Lower lobe of right lung (tissue), 2 donors: ENCODE measurements at regions not wholly inside any gene's neighbourhood (a gene's known extent, or its start where the extent isn't known, plus 50 kb on each side); places are given as distances from the start of the nearest gene placed in this dataset.

Source experiments
- ATAC-seq, 2 donors: fragments of 200-7000 bp; cut with Tn5 transposase; one replicate each; pipeline ENCODE4 v1.9.1; 2020 to 2022; ENCODE audit warnings: mild to moderate bottlenecking in 2 of 2, moderate library complexity in 2 of 2
- DNase-seq: peaks from one replicate; pipeline ENCODE4 v3.0.0-alpha.2; 2020
- H3K27ac ChIP-seq: fragments of 200-600 bp; one replicate; pipeline ENCODE4 v1.8.0; 2022
- H3K27me3 ChIP-seq: fragments of 200-600 bp; one replicate; pipeline ENCODE4 v1.8.0; 2022; ENCODE audit warnings: low read depth
- H3K36me3 ChIP-seq: fragments of 200-600 bp; one replicate; pipeline ENCODE4 v1.8.0; 2022; ENCODE audit warnings: mild to moderate bottlenecking
- H3K4me1 ChIP-seq: fragments of 200-600 bp; one replicate; pipeline ENCODE4 v1.8.0; 2022
- H3K4me3 ChIP-seq: fragments of 200-600 bp; one replicate; pipeline ENCODE4 v1.8.0; 2022; ENCODE audit warnings: mild to moderate bottlenecking
- H3K9me3 ChIP-seq: fragments of 200-600 bp; one replicate; pipeline ENCODE4 v1.8.0; 2022
- intact Hi-C: fragments of 100-400 bp; cut with DNase I; formaldehyde crosslinking; loops from one replicate; pipeline ENCODE4 v1.11.0; 2022
- TF ChIP-seq, protein P1 (sequence below): fragments of 200-600 bp; IDR thresholded peaks from one replicate; pipeline ENCODE4 v1.8.0; 2022; ENCODE audit warnings: antibody characterized with exemption, mild to moderate bottlenecking
- donor health status: DM: no; HTN: yes; CAD: no; lungs with severe emphysema.

DNA sequence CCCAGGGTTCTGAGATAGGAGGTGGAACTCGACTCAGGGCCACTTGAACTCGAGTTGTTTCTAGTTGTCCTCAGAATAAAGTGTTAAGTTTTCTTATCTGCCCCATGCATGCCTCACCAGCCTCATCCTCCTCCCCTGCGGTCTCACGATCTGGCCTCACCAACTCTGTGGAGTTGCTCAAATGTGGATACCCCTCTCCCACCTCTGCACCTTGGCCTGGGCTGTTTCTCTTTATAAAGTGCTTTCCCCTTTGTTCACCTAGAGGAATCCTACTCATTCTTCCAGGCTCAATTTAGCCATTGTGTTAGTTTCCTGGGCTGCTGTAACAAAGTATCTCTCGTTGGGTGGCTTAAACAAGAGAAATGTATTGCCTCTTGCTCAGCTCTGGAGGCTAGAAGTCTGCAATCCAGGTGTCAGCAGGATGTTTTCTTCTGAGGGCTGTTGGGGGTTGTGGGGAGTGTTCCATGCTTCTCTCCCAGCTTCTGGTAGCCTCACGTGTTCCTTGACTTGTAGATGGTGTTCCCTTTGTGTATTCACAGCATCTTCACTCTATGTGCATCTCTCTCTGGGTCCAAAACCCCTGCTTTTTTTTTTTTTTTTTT lies 100.7 kb downstream of the MEX3B start:
- no peak overlapping the region for H3K27ac ChIP-seq
- no peak for DNase-seq
- no peaks in the 10 kb centered on the region for H3K4me1 ChIP-seq
- H3K9me3 ChIP-seq, result peaks cover 7% of the 10 kb centered on the region
- no peak for ATAC-seq
- H3K36me3 ChIP-seq, result no peaks in the 10 kb centered on the region
- H3K4me3 ChIP-seq, result no peak overlapping the region
- TF ChIP-seq, protein P1, sequence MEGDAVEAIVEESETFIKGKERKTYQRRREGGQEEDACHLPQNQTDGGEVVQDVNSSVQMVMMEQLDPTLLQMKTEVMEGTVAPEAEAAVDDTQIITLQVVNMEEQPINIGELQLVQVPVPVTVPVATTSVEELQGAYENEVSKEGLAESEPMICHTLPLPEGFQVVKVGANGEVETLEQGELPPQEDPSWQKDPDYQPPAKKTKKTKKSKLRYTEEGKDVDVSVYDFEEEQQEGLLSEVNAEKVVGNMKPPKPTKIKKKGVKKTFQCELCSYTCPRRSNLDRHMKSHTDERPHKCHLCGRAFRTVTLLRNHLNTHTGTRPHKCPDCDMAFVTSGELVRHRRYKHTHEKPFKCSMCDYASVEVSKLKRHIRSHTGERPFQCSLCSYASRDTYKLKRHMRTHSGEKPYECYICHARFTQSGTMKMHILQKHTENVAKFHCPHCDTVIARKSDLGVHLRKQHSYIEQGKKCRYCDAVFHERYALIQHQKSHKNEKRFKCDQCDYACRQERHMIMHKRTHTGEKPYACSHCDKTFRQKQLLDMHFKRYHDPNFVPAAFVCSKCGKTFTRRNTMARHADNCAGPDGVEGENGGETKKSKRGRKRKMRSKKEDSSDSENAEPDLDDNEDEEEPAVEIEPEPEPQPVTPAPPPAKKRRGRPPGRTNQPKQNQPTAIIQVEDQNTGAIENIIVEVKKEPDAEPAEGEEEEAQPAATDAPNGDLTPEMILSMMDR, result no peak
- intact Hi-C loops, result no loop called here
- H3K27me3 ChIP-seq, result no peaks in the 10 kb centered on the region

DNA sequence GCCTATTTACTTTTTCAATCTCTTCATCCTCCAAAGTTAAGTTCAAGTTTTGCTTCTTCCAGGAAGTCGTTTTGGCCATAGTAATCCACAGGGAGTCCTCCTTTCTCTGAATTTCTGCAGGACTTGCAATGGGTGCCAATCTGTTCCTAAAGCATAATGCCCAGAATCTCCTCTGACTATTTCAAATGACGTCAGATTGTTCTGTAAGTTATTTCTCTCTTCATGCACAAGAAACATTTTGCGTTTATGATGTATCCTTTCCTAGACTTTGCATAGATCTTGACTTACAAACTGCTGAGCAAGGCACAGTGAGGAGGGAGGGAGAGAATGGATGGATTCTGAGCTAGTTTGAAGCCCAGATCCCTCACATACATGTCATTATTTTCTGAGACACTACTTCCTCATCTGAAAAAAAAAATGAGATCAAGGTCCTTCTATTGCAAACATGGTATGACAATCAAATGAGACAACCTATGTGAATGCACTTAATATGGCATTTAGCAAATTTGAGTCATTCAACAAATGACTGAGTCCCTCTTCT lies 103.1 kb downstream of the MEX3B start:
- H3K4me3 ChIP-seq, result no peak overlapping the region
- DNase-seq (no peak), ATAC-seq (no peak)
- TF ChIP-seq, protein P1, result no peak
- H3K4me1 ChIP-seq, result no peaks in the 10 kb centered on the region
- no peaks in the 10 kb centered on the region for H3K27me3 ChIP-seq
- intact Hi-C loops, result no loop called here
- H3K36me3 ChIP-seq, result no peaks in the 10 kb centered on the region
- H3K27ac ChIP-seq, result no peak overlapping the region
- peaks cover 15% of the 10 kb centered on the region for H3K9me3 ChIP-seq

DNA sequence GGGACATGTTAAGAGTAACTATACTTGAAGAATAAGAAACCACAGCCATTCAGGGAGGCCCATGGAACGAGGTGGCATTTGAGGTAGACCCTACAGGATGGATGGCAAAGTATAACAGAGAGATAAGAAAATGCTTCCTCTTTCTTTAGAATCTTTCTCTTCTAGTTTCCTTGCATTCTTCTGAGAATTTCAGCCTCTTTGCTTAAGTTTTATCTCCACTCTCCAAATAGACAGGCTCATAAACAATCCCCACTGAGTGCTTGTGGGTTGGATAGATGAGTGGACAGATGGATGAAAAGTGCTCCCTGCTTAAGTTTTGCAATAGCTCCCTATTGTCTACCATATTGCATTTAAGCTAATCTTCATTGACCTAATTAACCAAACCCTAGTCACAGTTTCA lies 103.7 kb downstream of the MEX3B start:
- H3K9me3 ChIP-seq, result peaks cover 15% of the 10 kb centered on the region
- H3K4me3 ChIP-seq, result no peak overlapping the region
- H3K4me1 ChIP-seq, result no peaks in the 10 kb centered on the region
- intact Hi-C loops, result no loop called here
- DNase-seq (no peak), ATAC-seq (no peak)
- H3K27me3 ChIP-seq, result no peaks in the 10 kb centered on the region
- H3K36me3 ChIP-seq, result no peaks in the 10 kb centered on the region
- TF ChIP-seq, protein P1, result no peak
- H3K27ac ChIP-seq, result no peak overlapping the region

DNA sequence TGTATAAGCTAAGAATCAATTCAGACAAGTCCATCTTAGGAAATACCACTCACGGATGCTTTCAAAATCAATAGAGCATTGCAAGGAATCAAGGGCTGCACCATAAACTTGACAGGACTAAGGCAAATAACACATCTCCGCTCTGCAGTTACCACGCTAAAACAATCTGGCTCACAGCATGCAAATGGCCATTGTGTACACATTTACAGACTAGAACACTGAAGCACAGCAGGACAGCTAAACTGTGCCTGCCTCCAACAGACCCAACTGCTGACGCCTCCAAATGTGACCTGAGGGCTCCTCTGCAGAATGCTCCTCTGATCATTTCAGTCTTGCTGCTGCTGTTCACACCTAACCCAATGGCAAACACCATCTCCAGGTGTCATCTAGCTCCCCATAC lies 104.3 kb downstream of the MEX3B start:
- no peaks in the 10 kb centered on the region for H3K4me1 ChIP-seq
- no peaks in the 10 kb centered on the region for H3K27me3 ChIP-seq
- TF ChIP-seq, protein P1, result no peak
- no peak overlapping the region for H3K27ac ChIP-seq
- no peak for DNase-seq
- H3K9me3 ChIP-seq, result peaks cover 15% of the 10 kb centered on the region
- ATAC-seq, result no peak
- intact Hi-C loops, result no loop called here
- H3K36me3 ChIP-seq, result no peaks in the 10 kb centered on the region
- no peak overlapping the region for H3K4me3 ChIP-seq

DNA sequence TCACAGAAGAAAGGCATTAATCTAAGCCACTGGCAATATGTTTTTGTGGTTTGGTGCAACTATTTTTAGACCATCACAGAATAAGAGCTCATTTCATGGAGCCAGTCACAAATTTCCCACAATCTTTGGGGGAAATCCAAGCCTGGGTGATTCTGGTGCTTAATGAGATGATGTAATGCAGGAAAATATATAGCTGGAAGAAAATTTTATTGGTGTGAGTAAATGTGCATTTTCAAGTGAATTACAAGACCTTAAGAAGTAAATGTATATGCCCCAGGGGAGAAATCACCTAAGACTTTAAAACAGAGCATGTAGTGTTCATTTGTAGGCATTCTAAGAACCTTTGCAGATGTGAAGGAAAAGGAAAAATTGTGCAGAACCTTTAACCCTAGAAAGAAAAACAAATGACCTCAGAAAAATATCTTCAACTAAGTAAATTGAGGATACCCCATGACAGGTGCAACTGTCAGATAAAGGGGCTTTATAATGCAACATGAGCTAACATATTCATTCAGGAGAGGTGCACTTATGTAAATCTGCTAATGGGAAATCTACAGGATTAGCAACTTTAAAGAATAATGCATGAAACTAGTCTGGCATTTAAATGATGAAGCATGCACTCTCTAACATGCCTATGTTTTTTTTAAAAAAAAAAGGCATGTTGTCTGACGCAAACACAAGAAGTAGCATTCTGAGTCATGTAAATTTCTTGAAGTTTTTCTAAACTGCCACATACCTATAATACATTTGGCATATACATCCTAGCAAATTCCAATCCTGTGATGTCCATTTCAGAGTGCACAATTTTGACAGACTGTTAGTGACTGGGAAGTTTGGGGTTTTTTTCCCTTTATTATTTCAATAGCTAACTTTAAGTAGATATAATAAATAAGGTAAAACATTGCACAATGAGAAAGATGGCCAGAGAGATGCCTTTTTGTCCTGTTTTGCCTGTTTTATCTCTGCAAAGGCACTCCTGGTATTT lies 105.1 kb downstream of the MEX3B start:
- Histone ChIP-seq H3K27ac (no peak overlapping the region), H3K27me3 (no peaks in the 10 kb centered on the region), H3K9me3 (peaks cover 15% of the 10 kb centered on the region), H3K4me1 (no peaks in the 10 kb centered on the region), H3K36me3 (no peaks in the 10 kb centered on the region), H3K4me3 (no peak overlapping the region)
- TF ChIP-seq, protein P1, result no peak
- no peak for DNase-seq
- intact Hi-C loops, result no loop called here
- ATAC-seq, result no peak
